NCI-H82 treated with DMSO at 0.1 percent for 48 hours (cell line): ENCODE measurements at regions not wholly inside any gene's neighbourhood (a gene's known extent, or its start where the extent isn't known, plus 50 kb on each side); places are given as distances from the start of the nearest gene placed in this dataset.

Experiments used
- DNase-seq: peaks from one replicate; lab custom pipeline; 2025; ENCODE audit not compliant: unreplicated experiment; lab: John Stamatoyannopoulos, UW

DNA sequence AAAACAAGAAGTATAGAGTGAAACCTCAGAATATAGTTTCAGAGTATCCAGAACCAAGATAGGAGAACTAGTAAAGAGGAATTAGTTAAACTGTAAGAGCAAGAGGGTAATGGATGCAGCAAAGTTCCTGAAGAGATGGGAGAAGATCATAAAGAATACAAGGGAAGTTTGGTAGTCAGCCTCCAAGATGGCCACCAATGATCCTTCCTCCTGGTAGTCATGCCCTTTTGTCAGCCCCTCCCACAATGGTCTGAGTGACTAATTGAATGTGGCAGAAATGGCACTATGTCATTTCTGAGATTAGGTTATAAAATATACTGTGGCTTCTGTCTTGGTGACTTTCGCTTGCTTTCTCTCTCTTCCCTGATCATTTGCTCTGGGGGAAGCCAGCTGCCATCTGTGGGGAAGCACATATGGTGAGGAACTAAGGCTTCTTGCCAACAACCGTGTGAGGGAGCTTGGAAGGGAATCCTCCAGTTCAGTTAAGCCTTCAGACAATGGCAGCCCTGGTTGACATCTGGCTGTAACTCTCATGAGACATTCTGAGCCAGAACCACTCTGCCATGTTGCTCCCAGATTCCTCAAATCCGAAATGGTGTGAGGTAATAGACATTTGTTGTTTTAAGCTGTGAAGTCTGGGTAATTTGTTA lies 55.3 kb upstream of the AMN1 start:
- peak; percentile 14 for DNase-seq

DNA sequence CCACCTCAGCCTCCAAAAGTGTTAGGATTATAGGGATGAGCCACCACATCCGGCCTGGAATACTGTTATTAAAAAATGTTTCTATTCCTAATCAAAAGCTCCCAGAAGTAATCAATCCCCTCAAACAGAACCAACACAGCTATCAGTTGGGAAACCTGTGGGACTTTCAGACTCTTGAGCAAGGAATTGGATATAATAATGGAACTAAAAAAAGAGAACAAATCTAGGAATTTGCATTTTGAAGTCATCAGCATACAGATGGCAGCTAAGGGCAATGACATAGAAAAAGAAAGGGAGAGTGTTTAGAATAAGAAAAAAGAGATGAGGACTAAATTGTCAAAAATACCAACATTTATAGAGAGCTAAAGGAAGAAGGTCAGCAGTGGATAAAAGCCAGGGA lies 54.7 kb upstream of the AMN1 start:
- DNase-seq = no peak

- DNase-seq = no peak
Observed at GRCh38 chr12:31781894-31782540, 53.2 kb upstream of the AMN1 start.

DNA sequence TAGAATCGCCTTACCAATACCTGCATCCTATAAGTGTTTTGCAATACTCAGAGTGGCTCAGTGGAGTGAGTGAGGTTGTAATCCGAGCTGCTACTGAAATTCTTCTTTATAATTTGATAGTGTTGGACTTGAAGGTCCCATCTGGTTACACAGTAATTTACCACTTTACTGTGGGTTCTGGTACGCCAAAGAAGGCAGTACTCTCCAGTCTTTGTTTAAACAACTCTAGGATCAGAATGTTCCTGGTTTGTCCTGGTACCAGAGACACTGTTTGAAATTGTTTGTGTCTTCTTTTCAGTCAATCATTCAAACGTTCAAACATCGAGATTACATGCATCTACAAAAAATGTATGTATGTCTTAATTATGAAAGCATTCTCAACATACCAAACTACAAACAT lies 51.3 kb upstream of the AMN1 start:
- no peak for DNase-seq

- no peak for DNase-seq
Observed at GRCh38 chr12:31778687-31779086, 49.9 kb upstream of the AMN1 start.
